BJ (cell line): ENCODE measurements at regions not wholly inside any gene's neighbourhood (a gene's known extent, or its start where the extent isn't known, plus 50 kb on each side); places are given as distances from the start of the nearest gene placed in this dataset.

ENCODE experiments used
- CTCF ChIA-PET: fragments of 350-600 bp; formaldehyde crosslinking; extraction: SDS; loops from one replicate; lab custom pipeline; 2021; ENCODE audit warnings: antibody characterized with exemption, inconsistent platforms; lab: Yijun Ruan, JAX
- POLR2A ChIA-PET: fragments of 300-600 bp; sonication (Branson Sonifier 250); formaldehyde crosslinking; extraction: SDS; loops from one replicate; lab custom pipeline; 2021; ENCODE audit warnings: antibody characterized with exemption; lab: Charles Lee
- DNase-seq: peaks from one replicate; pipeline ENCODE4 v3.0.0-alpha.2; 2011; ENCODE audit warnings: low read depth
- H3K27me3 ChIP-seq: 2 replicates; pipeline ENCODE4 v1.6.0; 2011; ENCODE audit warnings: low read length; ENCODE audit not compliant: control insufficient read depth, insufficient read depth
- H3K36me3 ChIP-seq: 2 replicates; pipeline ENCODE4 v1.5.1; 2011; ENCODE audit warnings: low read length; ENCODE audit not compliant: control insufficient read depth, insufficient read depth
- H3K4me3 ChIP-seq: 2 replicates; pipeline ENCODE4 v1.5.1; 2011; ENCODE audit warnings: low read depth, mild to moderate bottlenecking, control low read depth, low read length
- TF ChIP-seq, protein P1 (sequence below): IDR thresholded peaks from 2 replicates; pipeline ENCODE4 v1.5.1; 2011; ENCODE audit warnings: low read depth, mild to moderate bottlenecking, control low read depth, inconsistent platforms, low read length, moderate library complexity; ENCODE audit not compliant: insufficient read depth

GRCh38 chr3:170761103-170761502 is 108.9 kb downstream of the RPL22L1 start:
- ChIA-PET CTCF (no interaction called here), POLR2A (no interaction called here)
- H3K36me3 ChIP-seq = no peaks in the 10 kb centered on the region
- no peak overlapping the region for H3K4me3 ChIP-seq
- TF ChIP-seq, protein P1, sequence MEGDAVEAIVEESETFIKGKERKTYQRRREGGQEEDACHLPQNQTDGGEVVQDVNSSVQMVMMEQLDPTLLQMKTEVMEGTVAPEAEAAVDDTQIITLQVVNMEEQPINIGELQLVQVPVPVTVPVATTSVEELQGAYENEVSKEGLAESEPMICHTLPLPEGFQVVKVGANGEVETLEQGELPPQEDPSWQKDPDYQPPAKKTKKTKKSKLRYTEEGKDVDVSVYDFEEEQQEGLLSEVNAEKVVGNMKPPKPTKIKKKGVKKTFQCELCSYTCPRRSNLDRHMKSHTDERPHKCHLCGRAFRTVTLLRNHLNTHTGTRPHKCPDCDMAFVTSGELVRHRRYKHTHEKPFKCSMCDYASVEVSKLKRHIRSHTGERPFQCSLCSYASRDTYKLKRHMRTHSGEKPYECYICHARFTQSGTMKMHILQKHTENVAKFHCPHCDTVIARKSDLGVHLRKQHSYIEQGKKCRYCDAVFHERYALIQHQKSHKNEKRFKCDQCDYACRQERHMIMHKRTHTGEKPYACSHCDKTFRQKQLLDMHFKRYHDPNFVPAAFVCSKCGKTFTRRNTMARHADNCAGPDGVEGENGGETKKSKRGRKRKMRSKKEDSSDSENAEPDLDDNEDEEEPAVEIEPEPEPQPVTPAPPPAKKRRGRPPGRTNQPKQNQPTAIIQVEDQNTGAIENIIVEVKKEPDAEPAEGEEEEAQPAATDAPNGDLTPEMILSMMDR = no peak
- no peaks in the 10 kb centered on the region for H3K27me3 ChIP-seq
- no peak for DNase-seq

- no peaks in the 10 kb centered on the region for H3K27me3 ChIP-seq
- POLR2A ChIA-PET = interaction anchor here (0.6 kb wide), 1 partner anchor 9 kb away, joined by 3 read pairs; no protein-coding TSS in a partner anchor
- no peak for DNase-seq
- CTCF ChIA-PET = interaction anchor here (0.8 to 1.5 kb wide), 4 partner anchors 16 to 52 kb away, joined by 3 read pairs; no protein-coding TSS in a partner anchor
- no peaks in the 10 kb centered on the region for H3K36me3 ChIP-seq
- TF ChIP-seq, protein P1 = no peak
- no peak overlapping the region for H3K4me3 ChIP-seq
Measured at GRCh38 chr3:170760174-170760526, 109.8 kb downstream of the RPL22L1 start.

DNA sequence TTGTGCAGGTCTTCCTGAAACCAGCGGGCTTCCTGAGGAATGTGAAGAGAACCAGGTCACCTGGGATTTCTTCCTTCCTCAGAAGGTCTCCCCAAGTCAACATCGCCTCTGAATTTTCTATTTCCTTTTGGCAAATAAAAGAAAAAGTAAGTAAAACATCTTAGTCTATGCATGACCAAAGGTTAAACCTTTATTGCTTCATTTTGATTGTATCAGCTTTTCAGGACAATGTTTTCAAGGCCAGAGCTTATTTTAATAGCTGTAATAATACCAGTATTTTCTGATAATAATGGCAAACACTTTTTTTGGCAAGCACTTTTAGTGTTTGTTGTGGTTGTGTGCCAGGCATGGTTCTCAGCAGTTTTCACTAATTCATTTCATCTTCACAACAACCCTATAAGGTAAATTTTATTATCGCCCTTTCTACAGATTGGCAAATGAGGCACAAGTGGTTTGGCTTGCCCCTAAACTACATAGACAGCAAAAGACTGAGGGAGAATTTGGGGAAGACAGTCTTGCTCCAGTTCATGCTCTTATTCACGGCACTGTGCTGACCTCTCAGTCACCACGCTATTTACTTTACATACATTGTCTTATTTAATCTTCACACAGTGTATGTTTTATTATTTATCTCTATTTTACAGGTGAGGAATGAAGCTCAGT is 110.4 kb downstream of the RPL22L1 start:
- Histone ChIP-seq H3K36me3 (no peaks in the 10 kb centered on the region), H3K27me3 (no peaks in the 10 kb centered on the region), H3K4me3 (no peak overlapping the region)
- no peak for DNase-seq
- TF ChIP-seq, protein P1 = no peak
- POLR2A ChIA-PET = no interaction called here
- CTCF ChIA-PET = interaction anchor here (0.8 to 1.5 kb wide), 4 partner anchors 17 to 52 kb away, joined by 3 read pairs; no protein-coding TSS in a partner anchor

DNA sequence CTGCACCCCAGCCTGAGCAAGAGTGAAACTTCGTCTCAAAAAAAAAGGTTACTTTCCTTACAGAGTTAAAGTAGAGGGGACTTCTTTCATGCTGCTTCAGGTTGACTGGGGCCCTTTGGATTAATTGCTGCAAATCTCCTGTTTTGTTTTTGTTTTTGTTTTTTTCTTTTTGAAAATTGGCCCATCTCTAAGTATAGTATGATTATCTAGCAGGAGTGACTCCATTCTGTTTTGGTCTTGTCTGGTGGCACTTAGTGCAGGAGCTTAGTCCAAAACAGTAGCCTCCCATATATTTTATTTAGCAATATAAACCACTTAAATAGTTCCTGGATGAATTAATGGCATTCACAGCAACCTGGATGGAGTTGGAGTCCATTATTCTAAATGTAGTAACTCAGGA is 113.0 kb downstream of the RPL22L1 start:
- ChIA-PET POLR2A (no interaction called here), CTCF (no interaction called here)
- H3K36me3 ChIP-seq = no peaks in the 10 kb centered on the region
- no peak overlapping the region for H3K4me3 ChIP-seq
- DNase-seq = no peak
- TF ChIP-seq, protein P1 = no peak
- H3K27me3 ChIP-seq = no peaks in the 10 kb centered on the region

- DNase-seq = no peak
- no peaks in the 10 kb centered on the region for H3K27me3 ChIP-seq
- TF ChIP-seq, protein P1 = no peak
- POLR2A ChIA-PET = interaction anchor here (0.6 kb wide), 1 partner anchor 344 kb away, joined by 3 read pairs; no protein-coding TSS in a partner anchor
- H3K4me3 ChIP-seq = no peak overlapping the region
- H3K36me3 ChIP-seq = no peaks in the 10 kb centered on the region
- CTCF ChIA-PET = interaction anchor here (0.7 to 1.2 kb wide), 4 partner anchors 11 to 341 kb away, joined by 3 read pairs; no protein-coding TSS in a partner anchor
Measured at GRCh38 chr3:170754311-170754693, 115.7 kb downstream of the RPL22L1 start.
